HL-60/S4 treated with retinoic acid at 250 ng/mL for 4 days and 3 days (cell line): ENCODE measurements at regions not wholly inside any gene's neighbourhood (a gene's known extent, or its start where the extent isn't known, plus 50 kb on each side); places are given as distances from the start of the nearest gene placed in this dataset.

ENCODE experiments used
- in situ Hi-C: fragments of 300-500 bp; cut with MboI; formaldehyde crosslinking; loops from 2 replicates; pipeline ENCODE4 v1.7.0; 2022; ENCODE audit warnings: low sequenced_read_pairs

- in situ Hi-C loops: no loop called here
Observed at GRCh38 chr5:2658881-2659470, 92.5 kb downstream of the IRX2 start.

GRCh38 chr5:2658447-2658846, 93.0 kb downstream of the IRX2 start:
- in situ Hi-C loops: no loop called here

- in situ Hi-C loops: no loop called here
Observed at GRCh38 chr5:2657151-2657550, 94.3 kb downstream of the IRX2 start.

- in situ Hi-C loops: no loop called here
Observed at GRCh38 chr5:2656206-2656605, 95.3 kb downstream of the IRX2 start.

- in situ Hi-C loops: no loop called here
Observed at GRCh38 chr5:2653991-2654390, 97.5 kb downstream of the IRX2 start.

- in situ Hi-C loops: no loop called here
Observed at GRCh38 chr5:2651116-2651515, 100.4 kb downstream of the IRX2 start.

GRCh38 chr5:2642684-2643345, 108.7 kb downstream of the IRX2 start:
- in situ Hi-C loops: no loop called here

- in situ Hi-C loops: no loop called here
Observed at GRCh38 chr5:2640717-2641116, 110.8 kb downstream of the IRX2 start.

GRCh38 chr5:2639425-2639824, 112.1 kb downstream of the IRX2 start:
- in situ Hi-C loops: no loop called here

- in situ Hi-C loops: no loop called here
Observed at GRCh38 chr5:2634399-2635176, 116.9 kb downstream of the IRX2 start.

GRCh38 chr5:2633992-2634391, 117.5 kb downstream of the IRX2 start:
- in situ Hi-C loops: no loop called here

GRCh38 chr5:2631758-2632157, 119.7 kb downstream of the IRX2 start:
- in situ Hi-C loops: no loop called here

GRCh38 chr5:2629045-2629444, 122.4 kb downstream of the IRX2 start:
- in situ Hi-C loops: no loop called here

GRCh38 chr5:2627867-2628266, 123.6 kb downstream of the IRX2 start:
- in situ Hi-C loops: no loop called here

- in situ Hi-C loops: no loop called here
Observed at GRCh38 chr5:2626572-2626971, 124.9 kb downstream of the IRX2 start.

- in situ Hi-C loops: no loop called here
Observed at GRCh38 chr5:2622866-2623265, 128.6 kb downstream of the IRX2 start.

GRCh38 chr5:2621631-2622030, 129.8 kb downstream of the IRX2 start:
- in situ Hi-C loops: no loop called here

- in situ Hi-C loops: no loop called here
Observed at GRCh38 chr5:2619216-2619615, 132.3 kb downstream of the IRX2 start.

GRCh38 chr5:2617461-2617860, 134.0 kb downstream of the IRX2 start:
- in situ Hi-C loops: no loop called here

- in situ Hi-C loops: no loop called here
Observed at GRCh38 chr5:2615917-2616316, 135.6 kb downstream of the IRX2 start.

- in situ Hi-C loops: no loop called here
Observed at GRCh38 chr5:2614571-2614970, 136.9 kb downstream of the IRX2 start.

GRCh38 chr5:2611659-2612058, 139.8 kb downstream of the IRX2 start:
- in situ Hi-C loops: no loop called here
